Putamen (tissue), 1 donor: ENCODE measurements at regions not wholly inside any gene's neighbourhood (a gene's known extent, or its start where the extent isn't known, plus 50 kb on each side); places are given as distances from the start of the nearest gene placed in this dataset.
"Not testable (repeated sequence)": the region's sequence is repeated elsewhere in the genome, so short reads cannot be mapped to it uniquely, and the experiment has no call there.

ENCODE experiments used
- DNase-seq: peaks from one replicate; pipeline ENCODE4 v3.0.0-alpha.2; 2016; ENCODE audit warnings: low spot score

DNA sequence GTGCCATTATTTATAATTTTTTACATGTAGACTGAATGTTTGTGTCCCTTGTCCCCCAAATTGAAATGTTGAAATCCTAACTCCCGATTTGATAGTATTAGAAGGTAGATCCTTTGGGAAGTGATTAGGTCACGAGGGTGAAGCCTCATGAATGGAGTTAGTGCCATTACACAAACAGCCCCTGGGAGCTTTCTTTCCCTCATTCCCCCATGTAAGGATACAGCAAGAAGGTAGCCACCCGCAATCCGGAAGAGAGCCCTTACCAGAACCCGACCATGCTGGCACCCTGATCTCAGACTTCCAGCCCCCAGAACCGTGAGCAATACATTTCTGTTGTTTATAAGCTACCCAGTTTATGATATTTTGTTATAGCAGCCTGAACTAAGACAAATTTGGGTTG is 143.2 kb downstream of the NPIPB5 start:
- no peak for DNase-seq

DNA sequence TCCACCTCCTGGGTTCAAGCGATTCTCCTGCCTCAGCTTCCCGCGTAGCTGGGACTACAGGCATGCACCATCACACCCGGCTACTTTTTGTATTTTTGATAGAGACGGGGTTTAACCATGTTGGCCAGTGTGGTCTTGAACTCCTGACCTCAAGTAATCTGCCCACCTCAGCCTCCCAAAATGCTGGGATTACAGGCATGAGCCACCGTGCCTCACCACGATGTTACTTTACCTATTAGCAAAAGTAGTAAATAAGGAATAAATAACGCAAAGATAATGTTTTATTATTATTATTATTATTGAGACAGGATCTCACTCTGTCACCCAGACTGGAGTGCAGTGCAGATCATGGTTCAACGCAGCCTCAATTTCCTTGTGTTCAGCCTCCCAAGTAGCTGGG is 145.9 kb downstream of the NPIPB5 start:
- not testable (repeated sequence) for DNase-seq

DNA sequence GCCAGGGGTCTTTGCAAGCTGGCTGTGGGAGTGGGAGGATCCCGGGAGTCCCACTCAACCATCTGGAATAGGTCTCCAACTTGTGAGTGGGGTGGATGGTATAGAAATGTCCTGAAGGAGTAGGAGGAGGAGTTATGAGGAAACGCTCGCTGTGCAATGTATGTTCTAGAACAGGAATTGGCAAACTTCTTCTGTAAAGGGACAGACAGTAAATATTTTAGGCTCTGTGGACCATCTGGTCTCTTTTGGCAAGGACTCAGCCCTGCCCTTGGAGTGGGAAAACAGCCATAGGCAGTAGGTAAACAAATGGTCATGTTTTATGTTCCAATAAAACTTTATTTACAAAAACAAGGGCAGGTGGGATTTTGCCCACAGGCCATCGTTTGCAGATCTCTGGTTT is 149.2 kb downstream of the NPIPB5 start:
- DNase-seq, result no peak

DNA sequence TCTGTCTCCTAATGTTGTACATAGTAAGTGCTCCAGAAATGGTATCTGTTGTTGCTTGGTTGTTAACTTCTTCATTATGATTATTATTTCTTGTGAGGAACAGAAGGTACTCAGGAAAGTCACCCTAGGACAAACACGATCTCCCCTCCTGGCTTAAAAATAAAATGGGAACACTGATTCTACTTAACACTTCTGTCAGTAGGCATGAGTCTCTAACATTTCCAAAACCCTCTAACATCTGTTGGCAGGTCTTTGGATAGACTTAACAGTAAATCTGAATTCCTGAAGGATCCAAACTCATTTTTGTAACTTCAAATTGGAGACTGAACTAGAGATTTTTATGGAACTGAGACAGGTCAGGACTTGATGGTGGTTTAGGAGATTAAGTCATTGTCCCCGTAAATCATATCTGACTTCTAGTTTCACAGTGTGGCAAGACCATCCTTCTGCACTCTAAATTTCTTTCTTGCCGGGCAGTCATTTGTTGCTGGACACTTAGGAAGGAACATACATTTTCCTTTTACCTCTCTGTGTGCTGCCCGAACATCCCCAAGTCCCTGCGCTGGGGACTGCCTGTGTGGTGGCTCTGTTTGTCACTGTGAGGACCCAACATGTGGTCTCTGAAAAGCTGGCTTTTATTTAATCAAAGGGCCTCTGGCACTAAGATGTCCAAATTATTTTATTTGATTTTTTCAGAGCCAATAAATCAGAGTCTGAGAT is 149.9 kb downstream of the NPIPB5 start:
- DNase-seq, result no peak

DNA sequence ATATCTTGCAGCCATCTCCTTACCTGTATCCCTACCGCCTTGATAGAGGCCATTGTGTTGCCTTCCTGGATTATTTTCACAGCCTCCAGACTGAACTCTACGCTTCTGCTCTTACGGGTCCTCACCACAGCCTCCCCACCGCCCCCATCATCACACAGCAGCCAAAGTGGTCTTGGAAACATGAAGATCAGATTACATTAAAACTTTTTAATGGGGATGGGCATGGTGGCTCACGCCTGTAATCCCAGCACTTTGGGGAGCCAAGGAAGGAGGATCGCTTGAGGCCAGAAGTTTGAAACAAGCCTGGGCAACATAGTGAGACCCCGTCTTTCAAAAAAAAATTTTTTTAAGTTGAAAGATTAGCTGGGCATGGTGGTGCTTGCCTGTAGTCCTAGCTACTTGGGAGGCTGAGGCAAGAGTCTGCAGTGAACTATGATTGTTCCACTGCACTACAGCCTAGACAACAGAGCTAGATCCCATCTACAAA is 150.5 kb downstream of the NPIPB5 start:
- no peak for DNase-seq

DNA sequence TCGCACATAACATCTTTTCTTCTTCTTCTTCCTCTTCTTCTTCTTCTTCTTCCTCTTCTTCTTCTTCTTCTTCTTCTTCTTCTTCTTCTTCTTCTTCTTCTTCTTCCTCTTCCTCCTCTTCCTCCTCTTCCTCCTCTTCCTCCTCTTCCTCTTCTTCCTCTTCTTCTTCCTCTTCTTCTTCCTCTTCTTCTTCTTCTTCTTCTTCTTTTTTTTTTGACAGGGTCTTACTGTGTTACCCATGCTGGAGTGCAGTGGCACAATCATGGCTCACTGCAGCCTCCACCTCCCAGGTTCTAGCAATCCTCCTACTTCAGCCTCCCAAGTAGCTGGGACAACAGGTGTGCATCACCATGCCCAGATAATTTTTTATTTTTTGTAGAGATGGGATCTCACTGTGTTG is 151.0 kb upstream of the HS3ST2 start:
- DNase-seq, result not testable (repeated sequence)

DNA sequence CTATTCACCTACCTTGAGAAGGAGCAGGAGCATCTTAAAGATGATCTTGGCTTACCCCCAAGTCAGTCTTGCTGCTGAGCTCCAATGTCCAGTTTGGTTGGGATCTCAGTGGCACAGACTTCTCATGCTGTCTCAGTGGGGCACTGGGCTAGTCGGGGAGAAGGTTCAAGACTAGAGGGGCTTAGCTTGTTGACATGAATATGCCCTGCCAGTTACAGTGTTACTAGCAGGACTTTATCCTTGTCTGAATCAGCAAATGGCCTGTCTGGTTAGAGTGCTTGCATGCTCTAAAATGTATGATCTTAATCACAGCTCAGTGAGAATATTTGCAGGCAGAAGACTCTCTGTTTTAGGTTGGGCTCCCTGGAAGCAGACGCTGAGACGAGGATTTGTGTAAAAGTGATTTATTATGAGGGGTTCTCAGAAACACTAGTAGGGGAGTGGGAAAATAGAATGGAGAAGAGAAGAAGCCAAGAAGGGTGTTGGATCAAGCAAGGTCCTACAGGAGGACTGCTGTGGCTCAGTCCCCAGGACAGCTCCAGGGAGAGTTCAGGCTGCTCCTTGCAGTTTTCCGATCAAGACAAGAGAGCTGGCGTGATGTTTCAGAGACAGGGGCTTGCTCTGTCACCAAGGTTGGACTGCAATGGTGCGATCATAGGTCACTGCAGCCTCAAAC is 150.4 kb upstream of the HS3ST2 start:
- no peak for DNase-seq

DNA sequence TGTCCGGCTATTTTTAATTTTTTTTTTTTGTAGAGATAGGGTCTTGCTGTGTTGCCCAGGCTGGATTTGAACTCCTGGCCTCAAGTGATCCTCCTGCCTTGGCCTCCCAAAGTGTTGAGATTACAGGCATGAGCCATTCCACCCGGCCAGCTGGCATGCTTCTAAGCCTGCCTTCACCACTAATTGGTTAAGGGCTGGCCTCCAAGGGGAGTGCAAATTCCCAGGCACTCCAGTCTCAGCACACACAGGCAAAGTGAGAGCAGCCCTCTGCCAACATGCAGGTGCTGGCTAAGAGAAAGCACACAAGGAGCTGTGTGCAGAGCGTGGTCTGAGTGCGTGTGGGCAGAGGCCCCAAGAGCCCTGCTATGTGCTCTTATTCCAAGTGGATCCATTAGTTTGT is 149.8 kb upstream of the HS3ST2 start:
- DNase-seq, result no peak

DNA sequence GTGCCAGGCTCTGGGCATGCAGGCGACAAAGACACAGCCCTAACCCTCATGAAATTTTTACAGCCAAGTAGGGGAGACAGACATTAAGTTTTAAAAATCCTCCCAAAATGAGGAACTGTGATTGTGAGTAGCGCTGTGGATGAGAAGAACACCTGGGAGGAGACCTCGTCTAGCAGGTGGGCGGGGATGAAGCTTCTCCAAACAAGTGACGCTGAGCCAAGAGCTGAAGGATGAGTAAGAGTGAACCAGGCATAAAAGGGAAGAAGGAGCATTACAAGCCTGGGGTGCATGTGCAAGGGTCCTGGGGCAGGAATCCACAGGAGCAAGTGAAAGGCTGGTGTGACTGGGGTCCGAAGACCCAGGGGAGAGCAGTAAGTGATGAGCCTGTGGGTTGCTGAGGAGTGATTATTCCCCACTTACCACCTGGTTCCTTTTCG is 149.4 kb upstream of the HS3ST2 start:
- no peak for DNase-seq

DNA sequence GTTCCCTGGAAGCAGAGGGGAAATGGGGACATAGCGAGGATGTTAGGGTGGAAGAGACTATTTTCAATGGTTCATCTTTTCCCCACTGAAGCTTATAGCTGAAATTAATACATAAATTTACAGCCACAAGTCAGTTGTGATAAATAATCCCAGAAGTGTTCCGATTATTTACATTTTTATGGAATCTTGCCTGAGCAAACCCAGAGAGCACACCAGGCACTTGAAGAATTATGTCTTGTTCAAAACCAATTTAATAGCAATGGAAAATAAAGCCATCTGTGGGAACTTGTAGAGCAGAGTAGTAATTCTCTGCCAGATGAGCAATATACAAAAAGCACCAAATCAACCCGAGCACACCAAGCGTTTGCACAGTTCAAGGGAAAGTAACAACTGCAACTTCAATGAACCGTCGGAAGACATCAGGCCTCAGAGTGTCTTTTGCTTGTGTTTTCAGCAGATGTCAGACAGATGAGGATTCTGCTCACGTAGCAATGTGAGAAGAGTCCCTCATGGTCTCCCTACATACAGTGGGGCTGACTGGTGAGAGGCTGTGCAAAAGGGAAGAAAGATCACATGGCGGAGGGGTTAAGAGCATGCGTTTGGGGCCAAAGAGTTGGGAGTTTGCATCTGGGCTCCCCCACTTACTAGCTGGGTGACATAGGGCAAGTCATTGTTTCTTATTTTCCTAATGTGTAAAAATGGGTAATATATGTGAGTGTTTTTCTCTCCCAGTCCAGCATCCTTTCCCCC is 148.7 kb upstream of the HS3ST2 start:
- no peak for DNase-seq

DNA sequence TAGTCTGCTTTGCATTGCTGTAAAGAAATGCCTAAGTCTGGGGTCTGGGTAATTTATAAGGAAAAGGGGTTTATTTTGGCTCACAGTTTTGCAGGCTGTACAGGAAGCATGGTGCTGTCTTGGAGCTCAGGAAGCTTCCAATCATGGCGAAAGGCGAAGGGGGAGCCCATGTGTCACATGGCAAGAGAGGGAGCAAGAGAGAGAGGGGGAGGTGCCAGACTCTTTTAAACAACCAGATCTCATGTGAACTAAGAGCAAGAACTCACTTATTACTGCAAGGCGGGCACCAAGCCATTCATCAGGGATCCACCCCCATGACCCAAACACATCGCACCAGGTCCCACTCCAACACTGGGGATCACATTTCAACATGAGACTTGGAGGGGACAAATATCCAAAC is 148.2 kb upstream of the HS3ST2 start:
- DNase-seq, result no peak

DNA sequence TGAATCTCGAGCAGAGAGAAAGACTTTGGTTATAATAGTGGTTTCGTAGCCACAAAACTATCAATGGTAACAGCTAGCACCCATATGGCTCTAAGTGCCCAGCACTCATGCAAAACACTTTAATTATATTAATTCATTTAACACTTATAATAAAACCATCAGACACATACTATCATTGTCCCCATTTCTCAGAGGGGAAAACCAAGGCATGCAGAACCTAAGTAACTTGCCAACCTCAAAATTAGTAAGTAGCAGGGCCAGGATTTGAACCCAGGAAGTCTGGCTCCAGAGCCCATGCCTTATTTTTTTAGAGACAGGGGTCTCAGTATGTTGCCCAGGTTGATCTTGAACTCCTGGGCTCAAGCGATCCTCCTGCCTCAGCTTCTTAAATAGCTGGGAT is 145.6 kb upstream of the HS3ST2 start:
- no peak for DNase-seq

DNA sequence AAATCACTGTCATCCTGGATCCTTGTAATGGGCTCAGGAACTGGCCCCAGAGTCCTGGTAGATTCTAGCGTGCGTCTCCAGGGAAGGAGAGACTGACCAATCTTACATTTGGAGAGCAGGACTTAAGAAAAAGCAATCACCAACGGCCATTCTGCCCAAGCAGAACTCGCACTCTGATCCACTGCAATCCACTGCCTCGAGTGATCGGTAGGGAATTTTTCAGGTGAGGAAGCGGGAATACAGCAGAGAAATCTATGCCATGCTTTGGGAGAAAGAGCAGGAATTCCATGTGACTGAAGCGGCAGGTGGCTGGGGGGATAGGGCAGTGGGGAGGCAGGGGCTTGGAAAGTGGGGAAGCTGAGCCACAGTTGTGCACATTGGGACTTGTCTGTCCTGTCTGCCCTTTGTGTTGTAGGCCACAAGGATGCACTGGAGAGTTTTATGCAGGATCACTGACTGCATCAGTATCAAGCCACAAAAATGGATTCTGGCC is 143.9 kb upstream of the HS3ST2 start:
- DNase-seq, result no peak

DNA sequence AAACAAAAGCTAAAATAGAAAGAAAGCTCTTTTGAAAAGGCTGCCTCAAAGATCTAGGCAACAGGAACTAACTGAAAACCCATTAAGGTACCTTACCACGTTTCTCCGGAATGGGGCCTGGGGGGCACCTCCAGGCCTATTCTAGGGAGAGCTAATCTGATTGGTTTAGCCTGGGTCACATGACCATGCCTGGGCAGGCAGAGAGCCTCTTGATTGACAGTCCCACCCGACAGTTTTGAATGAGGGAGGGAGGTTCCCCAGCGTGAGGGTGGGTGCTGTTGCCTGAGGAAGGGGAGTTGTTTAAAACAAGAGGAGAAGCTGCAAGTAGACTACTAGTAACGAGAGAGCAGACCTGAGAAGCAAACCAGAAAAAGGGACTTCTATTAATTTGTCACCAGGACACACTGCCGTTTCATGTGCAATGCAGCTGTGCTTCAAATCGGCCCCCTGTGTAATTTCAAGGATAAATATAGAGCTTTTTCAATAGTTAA is 143.4 kb upstream of the HS3ST2 start:
- no peak for DNase-seq

DNA sequence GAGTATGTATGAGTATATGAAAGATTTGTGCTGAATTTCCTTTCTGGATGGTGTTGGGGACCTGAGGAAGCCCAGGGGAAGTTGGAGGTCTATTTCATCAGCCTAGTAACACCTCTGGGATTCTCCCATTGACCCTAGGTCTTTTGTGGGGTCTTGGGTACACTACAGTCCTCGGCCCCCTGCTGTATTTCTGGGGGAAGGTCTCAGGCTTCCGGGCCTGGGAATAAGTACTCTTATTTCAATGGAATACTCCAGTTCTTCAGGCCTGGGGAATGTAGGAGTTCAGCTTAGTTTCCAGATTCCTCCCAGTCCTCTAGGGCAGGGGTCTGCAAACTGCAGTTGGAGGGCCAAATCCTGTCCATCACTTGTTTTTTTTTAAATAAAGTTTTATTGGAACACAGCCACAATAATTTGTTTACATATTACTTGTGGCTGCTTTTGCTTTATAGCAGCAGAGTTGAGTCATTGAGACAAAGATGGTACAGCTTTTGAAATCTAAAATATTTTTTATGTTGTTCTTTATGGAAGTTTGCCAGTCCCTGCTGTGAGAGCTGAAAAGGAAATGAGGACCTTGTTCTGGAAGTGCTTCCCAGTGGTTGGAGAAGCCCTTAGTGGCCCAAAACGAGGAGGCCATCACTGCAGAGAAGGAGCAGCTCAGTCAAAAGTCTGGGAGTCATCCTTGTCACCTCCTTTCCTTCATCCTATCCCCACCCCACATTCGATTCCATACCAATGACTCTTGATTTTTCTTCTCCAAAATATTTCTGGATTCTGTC is 142.5 kb upstream of the HS3ST2 start:
- DNase-seq, result no peak

DNA sequence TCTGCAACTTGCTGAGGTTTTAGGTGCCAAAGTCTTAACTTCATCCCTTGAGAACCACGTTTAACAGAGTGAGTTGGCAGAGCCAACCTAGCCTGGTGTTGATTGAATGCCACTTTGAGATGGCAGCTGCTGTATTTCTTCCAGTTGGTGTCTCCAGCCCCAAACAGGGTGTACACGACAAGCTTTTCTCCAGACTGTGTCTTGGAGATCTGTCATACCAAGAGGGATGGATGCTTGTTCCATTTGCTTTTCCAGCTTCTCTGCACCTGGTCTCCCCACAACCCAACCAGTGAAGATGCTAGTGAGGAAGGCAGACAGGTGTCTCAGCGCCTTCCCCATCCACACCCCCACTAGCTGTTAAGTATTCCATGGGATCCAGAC is 141.1 kb upstream of the HS3ST2 start:
- no peak for DNase-seq

DNA sequence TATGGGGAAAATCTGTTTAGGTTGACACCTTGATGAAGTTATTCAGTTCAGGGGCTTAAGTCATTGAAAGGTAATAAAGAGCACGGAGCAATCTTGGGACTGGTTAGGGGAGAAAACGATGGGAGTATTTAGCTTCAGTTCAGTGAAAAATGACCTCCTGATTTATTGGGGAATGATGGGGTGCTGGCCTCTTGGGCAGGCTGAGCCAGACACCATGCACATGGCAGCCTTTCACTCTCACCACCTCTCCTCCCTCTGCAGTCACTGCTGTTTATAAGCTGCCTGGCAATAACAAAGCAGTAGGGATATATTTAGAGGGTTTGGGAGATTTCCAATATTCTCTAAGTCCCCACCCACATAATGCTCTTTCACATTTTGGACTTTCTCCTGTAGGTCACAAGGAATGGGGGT is 140.5 kb upstream of the HS3ST2 start:
- no peak for DNase-seq

DNA sequence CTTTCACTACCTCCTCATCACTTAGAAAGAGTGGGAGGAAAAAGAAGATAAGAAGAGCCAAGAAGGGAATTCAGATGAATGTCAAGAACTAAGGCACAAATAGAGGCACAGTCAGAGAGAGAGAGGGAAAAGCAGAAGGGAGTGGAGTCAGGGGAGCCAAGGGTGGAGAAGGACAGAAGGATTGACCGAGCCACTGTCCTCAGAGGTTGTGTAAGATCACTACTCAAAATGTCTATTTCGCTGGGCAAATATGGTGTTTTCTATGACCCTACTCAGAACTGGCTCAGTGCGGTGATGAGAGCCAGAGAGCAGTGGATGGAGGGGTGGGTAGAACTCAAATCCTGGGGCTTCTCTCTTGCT is 139.2 kb upstream of the HS3ST2 start:
- DNase-seq, result no peak

DNA sequence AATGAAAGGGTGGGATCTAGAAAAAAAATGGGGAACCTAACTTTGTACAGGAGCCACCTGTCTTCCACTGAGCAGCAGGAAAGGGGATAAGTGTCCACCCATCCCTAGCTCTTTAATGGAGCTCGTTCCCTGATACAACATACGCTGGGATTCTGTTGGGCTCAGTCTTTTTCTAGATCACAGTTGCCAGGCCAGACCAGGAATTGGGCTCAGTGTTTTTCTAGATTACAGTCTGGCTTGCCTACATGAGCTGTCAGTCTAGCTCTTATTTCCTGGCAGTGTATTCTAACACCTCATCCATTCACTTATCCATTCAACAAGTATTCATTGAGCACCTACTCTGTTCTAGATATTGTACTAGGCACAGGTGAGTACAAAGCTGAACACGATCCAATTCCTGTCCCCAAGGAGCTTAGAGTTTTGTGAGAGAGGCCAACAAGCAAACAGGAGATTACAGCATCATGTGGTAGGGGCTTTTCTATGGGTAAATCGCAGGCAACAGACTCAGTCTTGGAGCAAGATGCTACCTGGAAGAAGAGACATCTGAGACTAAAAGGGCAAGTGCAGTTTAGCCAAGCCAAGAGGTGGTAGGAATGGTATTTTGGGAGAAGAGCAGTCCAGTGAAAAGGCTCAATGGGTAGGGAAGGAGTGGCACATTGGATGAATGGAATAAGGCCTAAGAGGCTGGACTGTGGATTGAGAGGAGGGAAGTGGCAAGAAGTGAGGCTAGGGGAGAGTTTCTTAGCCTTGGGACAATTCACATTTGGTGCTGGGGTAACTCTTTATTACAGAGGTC is 138.0 kb upstream of the HS3ST2 start:
- DNase-seq, result no peak

DNA sequence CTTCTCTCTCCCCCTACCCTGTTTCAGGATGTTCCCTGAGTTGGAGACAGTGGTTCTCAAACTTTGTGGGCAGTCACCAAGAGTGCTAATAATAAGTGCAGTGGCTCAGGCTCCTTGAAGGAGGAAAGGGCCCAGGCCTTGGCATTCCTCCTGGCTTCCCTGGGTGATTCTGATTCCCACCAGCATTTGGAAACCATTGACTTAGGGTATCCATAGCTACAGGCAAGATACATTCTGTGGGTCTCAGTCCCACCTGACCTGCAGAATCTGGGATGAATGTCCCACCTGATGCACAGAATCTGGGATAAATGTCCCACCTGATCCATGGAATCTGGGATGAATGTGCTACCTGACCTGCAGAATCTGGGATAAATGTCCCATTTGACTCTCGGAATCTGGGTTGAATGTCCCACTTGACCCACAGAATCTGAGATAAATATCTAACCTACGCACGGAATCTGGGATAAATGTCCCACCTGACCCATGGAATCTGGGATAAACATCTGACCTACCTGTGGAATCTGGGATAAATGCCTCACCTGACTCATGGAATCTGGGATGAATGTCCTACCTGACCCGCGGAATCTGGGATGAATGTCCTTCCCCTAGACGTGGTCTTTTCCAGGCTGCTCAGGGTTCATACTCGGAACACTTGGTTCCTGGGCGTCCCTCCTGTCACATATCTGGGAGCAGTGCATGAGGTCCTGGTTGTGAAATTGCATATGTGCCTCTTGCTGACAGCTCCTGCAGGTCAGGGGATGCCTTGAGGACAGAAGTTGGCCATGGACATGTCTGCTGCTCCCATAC is 136.7 kb upstream of the HS3ST2 start:
- no peak for DNase-seq
